Transverse colon (tissue), 4 donors: ENCODE measurements at regions not wholly inside any gene's neighbourhood (a gene's known extent, or its start where the extent isn't known, plus 50 kb on each side); places are given as distances from the start of the nearest gene placed in this dataset.

ENCODE experiments used
- POLR2AphosphoS5 ChIP-seq, 3 donors: sonication (generic); formaldehyde crosslinking; IDR thresholded peaks; one replicate each; pipeline ENCODE4 v1.6.1; 2016; ENCODE audit warnings: antibody characterized with exemption in 3 of 3
- TF ChIP-seq, protein P1 (sequence below), 5 experiments: fragments of 200-600 bp in 3 of 5; fragments of 450-650 bp in 2 of 5; sonication (generic) in 3 of 5; IDR thresholded peaks; 1 replicate in 2 of 5; 2 replicates in 3 of 5; pipeline ENCODE4 v1.5.1; 2016 to 2017; ENCODE audit warnings: antibody characterized with exemption in 5 of 5, inconsistent platforms in 3 of 5, mild to moderate bottlenecking in 2 of 5, moderate library complexity in 1 of 5

- TF ChIP-seq POLR2AphosphoS5 (IDR thresholded peaks at IDR 0.05) = no peak
- TF ChIP-seq, protein P1, sequence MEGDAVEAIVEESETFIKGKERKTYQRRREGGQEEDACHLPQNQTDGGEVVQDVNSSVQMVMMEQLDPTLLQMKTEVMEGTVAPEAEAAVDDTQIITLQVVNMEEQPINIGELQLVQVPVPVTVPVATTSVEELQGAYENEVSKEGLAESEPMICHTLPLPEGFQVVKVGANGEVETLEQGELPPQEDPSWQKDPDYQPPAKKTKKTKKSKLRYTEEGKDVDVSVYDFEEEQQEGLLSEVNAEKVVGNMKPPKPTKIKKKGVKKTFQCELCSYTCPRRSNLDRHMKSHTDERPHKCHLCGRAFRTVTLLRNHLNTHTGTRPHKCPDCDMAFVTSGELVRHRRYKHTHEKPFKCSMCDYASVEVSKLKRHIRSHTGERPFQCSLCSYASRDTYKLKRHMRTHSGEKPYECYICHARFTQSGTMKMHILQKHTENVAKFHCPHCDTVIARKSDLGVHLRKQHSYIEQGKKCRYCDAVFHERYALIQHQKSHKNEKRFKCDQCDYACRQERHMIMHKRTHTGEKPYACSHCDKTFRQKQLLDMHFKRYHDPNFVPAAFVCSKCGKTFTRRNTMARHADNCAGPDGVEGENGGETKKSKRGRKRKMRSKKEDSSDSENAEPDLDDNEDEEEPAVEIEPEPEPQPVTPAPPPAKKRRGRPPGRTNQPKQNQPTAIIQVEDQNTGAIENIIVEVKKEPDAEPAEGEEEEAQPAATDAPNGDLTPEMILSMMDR (IDR thresholded peaks at IDR 0.05) = no peak
Measured at GRCh38 chr3:110393941-110394340, 677.7 kb upstream of the NECTIN3 start.
